ENCODE measurements at regions not wholly inside any gene's neighbourhood (a gene's known extent, or its start where the extent isn't known, plus 50 kb on each side); places are given as distances from the start of the nearest gene placed in this dataset.

DNA sequence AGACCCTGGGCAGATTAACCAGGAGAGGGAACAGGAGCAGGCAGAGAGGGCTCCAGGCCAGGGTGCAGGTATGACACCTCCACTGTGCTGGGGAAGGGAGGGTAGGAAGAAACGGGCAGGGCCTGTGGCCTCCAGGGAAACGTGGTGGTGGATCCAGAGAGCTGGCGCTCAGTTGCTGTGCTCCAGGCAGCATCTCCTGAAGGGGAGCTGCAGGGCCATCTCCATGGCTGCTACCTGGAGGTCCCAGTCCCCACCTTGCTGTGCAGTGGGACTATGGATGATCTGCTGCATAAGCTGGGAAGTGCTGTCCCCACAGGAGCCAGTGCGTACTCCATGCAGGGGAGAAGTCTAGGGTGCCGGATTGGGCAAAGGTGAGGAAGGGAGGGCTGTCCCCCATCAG, 125.9 kb upstream of the RUNX3 start:
- TF ChIP-seq, protein P1, sequence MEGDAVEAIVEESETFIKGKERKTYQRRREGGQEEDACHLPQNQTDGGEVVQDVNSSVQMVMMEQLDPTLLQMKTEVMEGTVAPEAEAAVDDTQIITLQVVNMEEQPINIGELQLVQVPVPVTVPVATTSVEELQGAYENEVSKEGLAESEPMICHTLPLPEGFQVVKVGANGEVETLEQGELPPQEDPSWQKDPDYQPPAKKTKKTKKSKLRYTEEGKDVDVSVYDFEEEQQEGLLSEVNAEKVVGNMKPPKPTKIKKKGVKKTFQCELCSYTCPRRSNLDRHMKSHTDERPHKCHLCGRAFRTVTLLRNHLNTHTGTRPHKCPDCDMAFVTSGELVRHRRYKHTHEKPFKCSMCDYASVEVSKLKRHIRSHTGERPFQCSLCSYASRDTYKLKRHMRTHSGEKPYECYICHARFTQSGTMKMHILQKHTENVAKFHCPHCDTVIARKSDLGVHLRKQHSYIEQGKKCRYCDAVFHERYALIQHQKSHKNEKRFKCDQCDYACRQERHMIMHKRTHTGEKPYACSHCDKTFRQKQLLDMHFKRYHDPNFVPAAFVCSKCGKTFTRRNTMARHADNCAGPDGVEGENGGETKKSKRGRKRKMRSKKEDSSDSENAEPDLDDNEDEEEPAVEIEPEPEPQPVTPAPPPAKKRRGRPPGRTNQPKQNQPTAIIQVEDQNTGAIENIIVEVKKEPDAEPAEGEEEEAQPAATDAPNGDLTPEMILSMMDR (IDR thresholded peaks at IDR 0.05; ENCODE audit: low read length), result no peak
- TF ChIP-seq EZH2 (optimal IDR thresholded peaks at IDR 0.05; ENCODE audit: low read depth, low read length), result no peak

All from MM.1S (cell line).